Midbrain (tissue), 1 donor: ENCODE measurements at regions not wholly inside any gene's neighbourhood (a gene's known extent, or its start where the extent isn't known, plus 50 kb on each side); places are given as distances from the start of the nearest gene placed in this dataset.

Experiments used
- DNase-seq: peaks from one replicate; lab custom pipeline; 2025; lab: John Stamatoyannopoulos, UW

DNA sequence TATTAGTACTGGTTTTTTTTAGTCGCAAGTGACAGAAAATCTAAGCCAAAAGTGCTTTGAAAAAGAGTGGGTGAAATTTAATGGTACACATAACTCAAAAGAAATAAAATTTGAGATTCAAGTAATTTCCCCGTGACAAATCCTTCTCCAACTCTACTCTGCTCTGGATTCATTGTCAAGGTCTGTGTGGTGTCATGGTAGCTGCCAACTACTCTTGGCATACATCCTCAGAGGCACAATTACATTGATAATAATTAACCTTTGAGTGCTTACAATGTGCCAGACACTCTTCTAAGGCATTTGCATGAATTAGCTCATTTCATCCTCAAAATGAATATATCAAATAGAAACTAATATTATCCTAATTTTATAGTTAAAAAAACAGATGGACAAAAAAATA is 1153.9 kb upstream of the NCAM2 start:
- no peak for DNase-seq

DNA sequence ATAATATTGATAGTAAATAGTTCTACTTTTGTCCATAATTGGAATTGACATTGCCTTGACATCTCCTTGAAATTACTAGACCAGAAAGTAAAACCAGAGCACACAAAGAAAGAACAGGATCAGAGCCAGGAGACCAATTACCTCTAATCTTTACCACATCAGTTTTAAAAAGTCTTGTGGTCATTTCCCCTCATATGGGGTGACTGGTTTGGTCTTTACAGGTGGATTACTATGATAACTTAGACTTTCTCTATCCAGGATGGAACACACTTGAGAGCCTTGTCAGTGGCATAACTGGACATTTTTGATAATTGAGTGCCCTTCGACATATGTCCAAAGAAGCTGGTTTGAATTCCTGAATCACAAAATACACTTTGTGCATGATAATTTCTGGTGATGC is 1148.1 kb upstream of the NCAM2 start:
- no peak for DNase-seq

DNA sequence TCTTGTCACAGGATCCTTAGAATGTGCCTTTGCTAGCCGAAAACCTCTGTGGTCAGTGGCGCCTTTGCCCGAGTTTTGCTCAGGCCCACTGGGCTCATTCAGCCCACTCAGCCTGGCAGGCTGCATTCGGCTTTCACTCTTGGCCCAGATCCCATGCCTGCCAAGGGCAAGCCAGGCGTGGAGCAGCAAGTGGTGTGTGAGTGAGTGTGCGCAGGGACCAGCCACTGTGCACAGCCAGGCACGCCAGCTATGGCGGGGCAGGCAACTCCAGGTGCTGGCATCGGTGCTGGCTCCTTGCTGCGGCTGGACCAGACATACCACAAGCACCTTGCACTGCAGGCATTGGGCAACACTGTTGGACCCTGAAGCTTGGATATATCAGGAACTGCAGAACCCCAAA is 1145.1 kb upstream of the NCAM2 start:
- DNase-seq: no peak

GRCh38 chr21:19853709-19854575 is 1144.3 kb upstream of the NCAM2 start:
- no peak for DNase-seq

DNA sequence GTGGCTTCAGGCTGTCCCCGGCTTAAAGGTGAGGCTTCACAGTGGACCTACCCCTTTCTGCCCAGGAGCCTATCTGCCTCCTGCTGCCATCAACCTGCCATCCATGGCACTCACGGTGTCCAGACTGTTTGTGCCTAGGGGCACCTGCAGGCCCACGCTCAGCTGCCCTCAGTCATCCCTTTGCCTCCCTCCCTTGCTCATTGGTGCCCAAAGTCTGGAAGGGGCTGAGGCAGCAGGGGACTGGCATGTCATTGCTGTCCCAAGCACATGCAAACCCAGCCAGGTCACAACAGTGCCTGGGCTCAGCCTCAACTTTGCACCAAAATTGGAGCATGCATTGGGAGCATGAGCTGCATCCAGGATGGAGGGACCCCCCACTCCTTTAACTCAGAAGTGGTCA is 1142.7 kb upstream of the NCAM2 start:
- no peak for DNase-seq

- no peak for DNase-seq
Observed at GRCh38 chr21:19864476-19864875, 1133.7 kb upstream of the NCAM2 start.

DNA sequence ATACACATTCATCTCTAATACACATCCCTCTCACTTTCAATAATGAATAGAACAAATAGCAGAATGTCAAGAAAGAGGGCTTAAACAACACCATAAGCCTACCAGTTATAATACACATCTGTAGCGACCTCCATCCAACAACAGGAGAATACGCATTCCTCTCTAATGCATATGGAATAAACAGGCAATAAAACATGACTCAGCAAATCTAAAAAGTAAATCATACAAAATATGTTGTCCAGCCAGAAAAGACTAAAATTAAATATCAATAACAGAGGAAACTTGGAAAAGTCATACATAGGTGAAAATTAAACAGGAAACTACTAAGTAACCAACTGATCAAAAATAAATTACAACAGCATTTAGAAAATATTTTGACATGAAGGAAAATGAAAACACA is 1127.5 kb upstream of the NCAM2 start:
- no peak for DNase-seq

- DNase-seq: no peak
Observed at GRCh38 chr21:19874521-19874920, 1123.7 kb upstream of the NCAM2 start.

GRCh38 chr21:19878133-19878532 is 1120.1 kb upstream of the NCAM2 start:
- no peak for DNase-seq

DNA sequence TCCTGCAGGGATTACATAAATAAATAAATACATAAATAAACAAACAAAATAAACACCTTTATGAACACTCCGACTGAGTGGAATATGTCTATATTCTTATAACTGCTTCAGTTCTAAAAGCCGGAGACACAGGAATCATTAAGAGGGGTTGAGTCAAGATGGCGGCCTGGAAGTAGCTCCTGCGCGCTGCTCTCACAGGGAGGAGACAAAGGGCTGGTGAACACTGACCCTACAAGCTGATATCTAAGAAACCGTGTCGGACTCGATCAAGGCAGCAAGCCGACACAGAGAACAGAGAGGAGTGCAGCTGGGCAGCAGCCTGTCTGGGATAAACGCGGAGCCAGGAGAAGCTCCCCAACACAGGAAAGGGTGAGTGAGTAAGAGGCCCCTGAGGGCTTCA is 1098.6 kb upstream of the NCAM2 start:
- no peak for DNase-seq

DNA sequence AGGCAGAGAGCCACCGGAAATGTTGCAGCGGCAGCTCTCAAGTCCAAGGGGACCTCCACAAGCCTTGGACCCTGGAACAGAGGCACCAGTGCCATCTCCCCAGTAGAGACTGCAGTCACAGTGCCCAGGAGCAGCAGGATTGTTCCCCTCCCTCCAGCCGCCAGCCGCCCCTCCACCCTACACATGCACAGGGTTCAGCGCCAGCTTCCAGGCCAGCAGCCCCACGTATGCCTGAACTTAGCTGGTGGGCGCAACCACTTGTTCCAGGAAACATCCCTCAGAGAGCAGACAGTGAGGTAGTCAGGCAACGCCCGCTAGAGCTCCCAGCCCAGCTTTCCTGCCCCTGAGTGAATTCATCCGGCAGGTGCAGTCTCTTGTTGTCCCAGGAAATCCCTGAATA is 1098.1 kb upstream of the NCAM2 start:
- DNase-seq: no peak

DNA sequence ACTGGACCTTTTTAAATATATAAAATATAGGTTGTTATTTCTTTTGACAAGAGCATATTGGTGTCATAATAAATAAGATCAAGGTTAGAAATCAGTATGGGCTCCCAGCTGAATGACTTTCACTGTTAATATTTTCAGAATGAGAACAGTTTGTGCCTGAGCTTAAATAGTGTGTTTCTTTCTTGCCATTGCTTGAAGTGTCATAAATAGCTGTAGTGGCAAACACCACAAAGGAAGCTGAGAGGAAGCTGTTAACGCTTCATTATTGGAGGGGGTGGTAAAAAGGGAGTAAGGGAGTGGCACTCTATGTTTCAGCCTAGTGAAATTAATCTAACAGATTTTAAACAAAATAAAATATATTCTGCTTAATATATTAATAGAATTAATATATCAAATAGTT is 1089.8 kb upstream of the NCAM2 start:
- no peak for DNase-seq

DNA sequence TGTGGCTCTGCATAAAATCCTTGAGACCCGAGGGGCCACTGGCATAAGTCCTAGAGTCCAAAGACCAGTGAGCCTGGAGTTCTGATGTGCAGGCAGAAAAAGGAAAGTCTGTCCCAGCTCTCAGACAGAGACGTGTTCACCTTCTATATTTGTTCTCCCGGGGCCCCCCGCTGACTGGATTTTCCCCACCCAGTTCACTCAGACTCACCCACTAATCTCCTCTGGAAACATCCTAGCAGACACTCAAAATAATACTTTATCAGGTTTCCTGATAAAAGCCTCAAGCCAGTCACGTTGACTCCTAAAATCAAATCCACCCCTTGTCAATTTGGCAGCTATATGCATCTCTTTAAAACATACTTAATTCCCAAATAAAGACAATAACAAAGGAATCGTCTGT is 1084.2 kb upstream of the NCAM2 start:
- DNase-seq: no peak

GRCh38 chr21:19921211-19921610 is 1077.0 kb upstream of the NCAM2 start:
- no peak for DNase-seq

GRCh38 chr21:19922122-19922521 is 1076.1 kb upstream of the NCAM2 start:
- no peak for DNase-seq

DNA sequence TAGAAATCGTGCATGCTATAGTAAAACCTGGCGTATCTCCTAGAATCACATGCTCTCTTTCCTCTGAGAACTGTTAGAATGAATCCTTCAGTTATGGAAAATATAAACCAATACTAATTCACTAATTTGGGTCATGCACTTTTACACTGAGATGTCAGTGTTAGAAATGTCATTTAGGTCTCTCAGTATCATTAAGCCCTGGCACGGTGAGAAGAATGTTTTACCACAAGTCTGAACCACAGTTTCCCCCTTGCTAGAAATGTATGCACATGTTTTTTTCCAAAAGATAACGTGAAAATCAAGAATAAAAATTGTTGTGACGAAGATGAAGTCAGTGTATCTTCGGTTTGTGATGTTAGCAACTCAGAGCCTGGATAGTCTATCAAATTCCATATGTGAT is 1062.7 kb upstream of the NCAM2 start:
- no peak for DNase-seq

GRCh38 chr21:19937619-19938018 is 1060.6 kb upstream of the NCAM2 start:
- DNase-seq: no peak

DNA sequence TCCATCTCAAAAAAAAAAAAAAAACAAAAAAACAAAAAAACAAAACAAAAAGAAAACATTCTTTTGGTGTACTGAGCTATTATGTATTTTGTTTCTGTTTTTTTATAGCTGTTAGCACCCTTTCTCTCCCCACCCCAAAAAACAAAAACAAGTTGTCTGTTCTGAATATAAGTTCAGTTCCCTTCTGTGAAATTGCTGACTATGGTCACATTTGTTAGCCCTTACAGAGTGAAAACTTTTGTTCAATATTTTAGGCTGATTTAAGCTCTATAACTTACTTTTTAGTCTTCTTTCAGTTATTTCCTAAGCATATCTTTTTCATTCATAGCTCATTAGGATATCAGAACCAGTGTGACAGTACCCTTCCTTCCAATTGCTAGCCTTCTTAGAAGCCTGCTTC is 1056.6 kb upstream of the NCAM2 start:
- DNase-seq: no peak

DNA sequence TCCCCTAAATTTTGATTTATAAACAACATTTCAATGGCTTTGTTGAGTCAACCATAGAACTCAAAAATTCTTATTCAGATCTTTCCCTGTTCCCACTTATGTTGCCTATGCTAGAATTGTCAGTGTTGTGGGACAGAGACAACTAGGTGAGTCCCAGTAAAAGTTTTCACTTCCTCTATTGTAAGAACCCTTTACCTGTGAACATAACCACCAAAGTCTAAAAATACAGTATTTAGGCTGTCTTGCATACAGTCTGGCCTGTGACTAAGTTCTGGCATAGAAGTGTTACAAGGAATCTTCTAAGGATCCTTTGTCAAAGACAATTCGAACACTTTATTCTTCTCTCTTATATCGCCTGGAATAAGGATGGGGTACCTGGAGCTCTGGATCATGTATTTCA is 1047.9 kb upstream of the NCAM2 start:
- no peak for DNase-seq

DNA sequence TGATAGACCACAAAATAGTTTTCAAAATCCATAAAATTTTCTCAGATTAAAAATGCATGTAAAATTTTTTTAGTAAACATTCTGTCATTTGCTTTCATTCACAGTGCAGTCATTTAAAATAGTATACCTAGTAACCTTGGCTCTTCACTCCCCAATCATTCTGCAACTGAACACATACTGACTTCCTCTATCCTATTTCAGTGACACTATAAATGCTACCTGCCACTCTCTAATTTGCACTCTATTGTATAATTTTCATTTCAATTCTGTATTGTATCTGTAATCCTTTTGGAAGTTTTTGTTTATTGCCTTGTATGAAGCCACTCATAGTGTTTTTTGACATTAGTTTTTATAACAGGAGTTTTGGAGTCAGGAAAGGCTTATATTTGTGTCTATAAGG is 1029.1 kb upstream of the NCAM2 start:
- DNase-seq: no peak

- DNase-seq: no peak
Observed at GRCh38 chr21:19981938-19982337, 1016.3 kb upstream of the NCAM2 start.

DNA sequence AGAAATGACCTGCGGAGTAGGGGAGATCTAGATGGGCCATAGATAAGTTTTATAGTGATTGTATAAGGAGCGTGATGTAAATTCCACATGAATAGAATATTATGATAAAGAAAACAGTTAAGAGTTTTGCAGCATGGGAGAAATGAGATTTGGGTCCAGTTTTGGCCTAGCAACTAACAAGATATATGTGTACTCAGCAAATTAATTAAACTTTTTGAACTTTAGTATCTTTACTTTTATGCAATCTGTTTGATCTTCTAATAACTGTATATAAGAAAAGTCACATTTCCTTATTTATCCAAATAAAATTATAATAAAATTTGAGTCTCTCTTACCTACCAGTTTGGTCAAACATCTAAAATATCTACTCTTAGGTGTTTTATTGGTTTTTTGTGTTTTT is 1011.8 kb upstream of the NCAM2 start:
- no peak for DNase-seq

- no peak for DNase-seq
Observed at GRCh38 chr21:19987671-19988070, 1010.5 kb upstream of the NCAM2 start.

- no peak for DNase-seq
Observed at GRCh38 chr21:19992540-19992939, 1005.7 kb upstream of the NCAM2 start.
